HCT116 (cell line): ENCODE measurements at regions not wholly inside any gene's neighbourhood (a gene's known extent, or its start where the extent isn't known, plus 50 kb on each side); places are given as distances from the start of the nearest gene placed in this dataset.

ENCODE experiments used
- ATAC-seq: fragments of 200-7000 bp; cut with Tn5 transposase; 2 replicates; pipeline ENCODE4 v1.9.1; 2020; ENCODE audit warnings: mild to moderate bottlenecking, moderate library complexity
- BruUV-seq: library from RNA; stranded (reverse); fragments of 400-500 nt; replicated peaks from 2 replicates; lab custom pipeline; 2021; lab: Mats Ljungman, UMichigan
- CTCF ChIA-PET: fragments of 300-600 bp; sonication (Branson Sonifier 250); formaldehyde crosslinking; loops from one replicate; lab custom pipeline; 2021; ENCODE audit warnings: antibody characterized with exemption; lab: Charles Lee
- POLR2A ChIA-PET: fragments of 300-600, 350-600 bp; sonication (Branson Sonifier 250); formaldehyde crosslinking; loops from one replicate; lab custom pipeline; 2021; ENCODE audit warnings: antibody characterized with exemption; lab: Charles Lee
- RAD21 ChIA-PET, 2 experiments: fragments of 300-600 bp; sonication (Branson Sonifier 250); formaldehyde crosslinking; loops; one replicate each; lab custom pipeline; 2023; ENCODE audit warnings: low total read pairs in 2 of 2; ENCODE audit not compliant: uncharacterized antibody in 2 of 2, unreplicated experiment in 2 of 2, low non-redundant PET in 1 of 2; lab: Charles Lee
- DNase-seq: peaks from one replicate; pipeline ENCODE4 v3.0.0-alpha.2; 2010; ENCODE audit warnings: low read depth, low spot score
- H2AFZ ChIP-seq: fragments of 200-600 bp; shearing (Covaris generic), sonication (generic); 2 replicates; pipeline ENCODE4 v1.6.1; 2017; ENCODE audit warnings: low read depth, mixed run types, mixed read lengths, antibody characterized with exemption, low read length; ENCODE audit not compliant: poor library complexity, severe bottlenecking
- H3K27ac ChIP-seq: 2 replicates; pipeline ENCODE4 v1.5.1; 2012; ENCODE audit warnings: low read depth, low read length
- H3K27me3 ChIP-seq: fragments of 200-600 bp; sonication (generic); 2 replicates; pipeline ENCODE4 v1.6.1; 2016; ENCODE audit warnings: mixed run types, low read length, mixed read lengths; ENCODE audit not compliant: insufficient read depth
- H3K36me3 ChIP-seq, 2 experiments: fragments of 200-500 bp in 1 of 2; fragments of 200-600 bp in 1 of 2; sonication (Bioruptor generic) in 1 of 2; sonication (generic) in 1 of 2; 2 replicates each; pipeline versions ENCODE4 v1.5.1 to v1.6.1; 2014 to 2016; ENCODE audit warnings: low read length in 2 of 2, inconsistent platforms in 1 of 2, mixed read lengths in 1 of 2, mixed run types in 1 of 2; ENCODE audit not compliant: insufficient read depth in 2 of 2, control insufficient read depth in 1 of 2
- H3K4me1 ChIP-seq, 2 experiments: fragments of 200-600 bp in 1 of 2; sonication (generic) in 1 of 2; 2 replicates each; pipeline versions ENCODE4 v1.5.1 to v1.6.1; 2012 to 2017; ENCODE audit warnings: low read length in 2 of 2, inconsistent platforms in 1 of 2, mild to moderate bottlenecking in 1 of 2, mixed read lengths in 1 of 2, mixed run types in 1 of 2, moderate library complexity in 1 of 2; ENCODE audit not compliant: insufficient read depth in 2 of 2, control insufficient read depth in 1 of 2
- H3K4me2 ChIP-seq: fragments of 200-600 bp; sonication (generic); 2 replicates; pipeline ENCODE4 v1.6.1; 2017; ENCODE audit warnings: mixed run types, low read length, mixed read lengths
- H3K4me3 ChIP-seq, 2 experiments: fragments of 200-600 bp in 1 of 2; sonication (generic) in 1 of 2; replicated peaks in 1 of 2; 2 replicates each; pipeline ENCODE4 v1.5.1; 2011 to 2016; ENCODE audit warnings: low read length in 2 of 2, control low read depth in 1 of 2, low read depth in 1 of 2, mild to moderate bottlenecking in 1 of 2, mixed read lengths in 1 of 2, mixed run types in 1 of 2
- H3K79me2 ChIP-seq: fragments of 200-600 bp; sonication (generic); 2 replicates; pipeline ENCODE4 v1.6.1; 2017; ENCODE audit warnings: mild to moderate bottlenecking, mixed run types, low read length, moderate library complexity, mixed read lengths; ENCODE audit not compliant: insufficient read depth
- H3K9ac ChIP-seq: fragments of 200-600 bp; sonication (generic); 2 replicates; pipeline ENCODE4 v1.6.1; 2016; ENCODE audit warnings: low read length, mixed read lengths
- H3K9me2 ChIP-seq: fragments of 200-600 bp; sonication (generic), shearing (Covaris generic); 2 replicates; pipeline ENCODE4 v1.6.1; 2017; ENCODE audit warnings: mixed run types, mild to moderate bottlenecking, moderate library complexity; ENCODE audit not compliant: insufficient read depth
- H3K9me3 ChIP-seq, 2 experiments: fragments of 200-500 bp in 1 of 2; fragments of 200-600 bp in 1 of 2; sonication (Bioruptor generic) in 1 of 2; sonication (generic) in 1 of 2; 2 replicates each; pipeline ENCODE4 v1.6.1; 2014 to 2017; ENCODE audit warnings: low read length in 2 of 2, mixed read lengths in 2 of 2, inconsistent platforms in 1 of 2, low read depth in 1 of 2, mild to moderate bottlenecking in 1 of 2, mixed run types in 1 of 2, moderate library complexity in 1 of 2; ENCODE audit not compliant: control insufficient read depth in 1 of 2, insufficient read depth in 1 of 2
- H4K20me1 ChIP-seq: fragments of 200-600 bp; sonication (generic), shearing (Covaris generic); 2 replicates; pipeline ENCODE4 v1.6.1; 2017; ENCODE audit warnings: mixed run types, mild to moderate bottlenecking, moderate library complexity; ENCODE audit not compliant: insufficient read depth
- CBX3 ChIP-seq: IDR thresholded peaks from 2 replicates; pipeline ENCODE4 v1.6.1; 2012; ENCODE audit warnings: low read depth
- CTCF ChIP-seq, 3 experiments: fragments of 200-600 bp in 1 of 3; sonication (generic) in 1 of 3; IDR thresholded peaks in 2 of 3; conservative IDR thresholded peaks in 1 of 3; 2 replicates each; pipeline ENCODE4 v1.5.1; 2012 to 2017; ENCODE audit warnings: low read depth in 2 of 3, low read length in 2 of 3, antibody characterized with exemption in 1 of 3, borderline replicate concordance in 1 of 3, control low read depth in 1 of 3, mild to moderate bottlenecking in 1 of 3, mixed read lengths in 1 of 3, mixed run types in 1 of 3, moderate library complexity in 1 of 3; ENCODE audit not compliant: insufficient read depth in 1 of 3
- EGR1 ChIP-seq: IDR thresholded peaks from 2 replicates; pipeline ENCODE4 v1.6.1; 2012; ENCODE audit warnings: low read depth
- ELF1 ChIP-seq: IDR thresholded peaks from 2 replicates; pipeline ENCODE4 v1.6.1; 2012; ENCODE audit warnings: low read depth, borderline replicate concordance
- EZH2 ChIP-seq: fragments of 200-600 bp; sonication (generic); IDR thresholded peaks from 2 replicates; pipeline ENCODE4 v1.6.1; 2017; ENCODE audit warnings: antibody characterized with exemption, mixed run types
- EZH2phosphoT487 ChIP-seq: fragments of 200-600 bp; IDR thresholded peaks from 2 replicates; pipeline ENCODE4 v1.6.1; 2018; ENCODE audit warnings: antibody characterized with exemption, borderline replicate concordance
- FOSL1 ChIP-seq: IDR thresholded peaks from 2 replicates; pipeline ENCODE4 v1.6.1; 2012; ENCODE audit warnings: low read depth
- JUND ChIP-seq: IDR thresholded peaks from 2 replicates; pipeline ENCODE4 v1.6.1; 2012
- POLR2A ChIP-seq: IDR thresholded peaks from 2 replicates; pipeline ENCODE4 v1.7.0; 2011; ENCODE audit warnings: borderline replicate concordance; ENCODE audit not compliant: insufficient read depth, insufficient read length; ENCODE audit errors: extremely low read depth
- RAD21 ChIP-seq: IDR thresholded peaks from 2 replicates; pipeline ENCODE4 v1.6.1; 2012; ENCODE audit warnings: low read depth, mild to moderate bottlenecking
- SIN3A ChIP-seq: IDR thresholded peaks from 2 replicates; pipeline ENCODE4 v1.6.1; 2012; ENCODE audit warnings: low read depth
- SP1 ChIP-seq: IDR thresholded peaks from 2 replicates; pipeline ENCODE4 v1.6.1; 2012; ENCODE audit warnings: low read depth
- SRF ChIP-seq: IDR thresholded peaks from 2 replicates; pipeline ENCODE4 v1.6.1; 2012; ENCODE audit warnings: low read depth
- TCF7L2 ChIP-seq: IDR thresholded peaks from 2 replicates; pipeline ENCODE4 v1.7.0; 2011; ENCODE audit warnings: borderline replicate concordance, inconsistent platforms; ENCODE audit not compliant: insufficient read depth, insufficient read length; ENCODE audit errors: extremely low read depth
- ZFX ChIP-seq: fragments of 450-650 bp; IDR thresholded peaks from 2 replicates; pipeline ENCODE4 v1.6.1; 2017
- ZNF274 ChIP-seq: fragments of 200-500 bp; sonication (Bioruptor generic); IDR thresholded peaks from 2 replicates; pipeline ENCODE4 v1.6.1; 2014; ENCODE audit warnings: mild to moderate bottlenecking, low read depth, low read length, inconsistent platforms
- intact Hi-C: fragments of 100-400 bp; cut with micrococcal nuclease; formaldehyde crosslinking; loops from 2 replicates; pipeline ENCODE4 v1.10.0; 2022
- TF ChIP-seq, protein P1 (sequence below): IDR thresholded peaks from 2 replicates; pipeline ENCODE4 v1.6.1; 2011; ENCODE audit warnings: mild to moderate bottlenecking, low read length, moderate library complexity; ENCODE audit not compliant: insufficient replicate concordance; ENCODE audit errors: extremely low read depth
- TF ChIP-seq, protein P2 (sequence below): IDR thresholded peaks from 2 replicates; pipeline ENCODE4 v1.6.1; 2012
- TF ChIP-seq, protein P3 (sequence below): IDR thresholded peaks from 2 replicates; pipeline ENCODE4 v1.6.1; 2012

DNA sequence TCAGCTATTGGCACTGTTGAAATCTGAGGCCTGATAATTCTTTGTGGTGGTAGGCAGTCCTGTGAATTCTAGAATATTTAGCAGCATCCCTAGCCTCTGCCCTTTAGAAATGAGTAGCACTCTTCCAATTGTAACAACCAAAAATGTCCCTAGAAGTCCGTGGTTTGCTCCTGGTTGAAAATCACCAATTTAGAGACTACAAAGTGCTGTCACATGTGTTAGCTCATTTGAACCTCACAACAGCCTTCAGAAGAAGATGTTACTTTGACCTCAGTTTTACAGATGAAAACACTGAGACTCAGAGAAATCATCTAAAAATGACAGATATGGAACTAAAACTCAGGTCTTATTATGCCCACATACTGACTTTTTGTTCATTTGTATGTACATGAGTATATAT lies 103.2 kb downstream of the TANC2 start (continued):
- TF ChIP-seq, protein P1, sequence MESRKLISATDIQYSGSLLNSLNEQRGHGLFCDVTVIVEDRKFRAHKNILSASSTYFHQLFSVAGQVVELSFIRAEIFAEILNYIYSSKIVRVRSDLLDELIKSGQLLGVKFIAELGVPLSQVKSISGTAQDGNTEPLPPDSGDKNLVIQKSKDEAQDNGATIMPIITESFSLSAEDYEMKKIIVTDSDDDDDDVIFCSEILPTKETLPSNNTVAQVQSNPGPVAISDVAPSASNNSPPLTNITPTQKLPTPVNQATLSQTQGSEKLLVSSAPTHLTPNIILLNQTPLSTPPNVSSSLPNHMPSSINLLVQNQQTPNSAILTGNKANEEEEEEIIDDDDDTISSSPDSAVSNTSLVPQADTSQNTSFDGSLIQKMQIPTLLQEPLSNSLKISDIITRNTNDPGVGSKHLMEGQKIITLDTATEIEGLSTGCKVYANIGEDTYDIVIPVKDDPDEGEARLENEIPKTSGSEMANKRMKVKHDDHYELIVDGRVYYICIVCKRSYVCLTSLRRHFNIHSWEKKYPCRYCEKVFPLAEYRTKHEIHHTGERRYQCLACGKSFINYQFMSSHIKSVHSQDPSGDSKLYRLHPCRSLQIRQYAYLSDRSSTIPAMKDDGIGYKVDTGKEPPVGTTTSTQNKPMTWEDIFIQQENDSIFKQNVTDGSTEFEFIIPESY, result no peak
- TF ChIP-seq SP1 (no peak), POLR2A (no peak), EZH2phosphoT487 (no peak), JUND (no peak)

GRCh38 chr17:63070031-63070430 lies 104.0 kb downstream of the TANC2 start:
- Histone ChIP-seq H4K20me1 (no peaks in the 10 kb centered on the region), H3K27ac (no peak overlapping the region), H3K4me1 (no peaks in the 10 kb centered on the region), H3K9me3 (no peaks in the 10 kb centered on the region), H3K4me3 (no peak overlapping the region), H3K9ac (no peak overlapping the region), H3K27me3 (no peaks in the 10 kb centered on the region), H3K9me2 (no peaks in the 10 kb centered on the region; the same call in 1 of the 2 replicates), H3K4me2 (no peak overlapping the region), H3K36me3 (no peaks in the 10 kb centered on the region), H3K79me2 (no peaks in the 10 kb centered on the region), H2AFZ (no peak overlapping the region)
- no peak for DNase-seq
- ATAC-seq, result no peak
- POLR2A ChIA-PET, result no interaction called here
- CTCF ChIA-PET, result no interaction called here
- no peak for TF ChIP-seq JUND
- no peak for TF ChIP-seq TCF7L2
- TF ChIP-seq, protein P2, sequence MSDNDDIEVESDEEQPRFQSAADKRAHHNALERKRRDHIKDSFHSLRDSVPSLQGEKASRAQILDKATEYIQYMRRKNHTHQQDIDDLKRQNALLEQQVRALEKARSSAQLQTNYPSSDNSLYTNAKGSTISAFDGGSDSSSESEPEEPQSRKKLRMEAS, result no peak
- TF ChIP-seq, protein P3, sequence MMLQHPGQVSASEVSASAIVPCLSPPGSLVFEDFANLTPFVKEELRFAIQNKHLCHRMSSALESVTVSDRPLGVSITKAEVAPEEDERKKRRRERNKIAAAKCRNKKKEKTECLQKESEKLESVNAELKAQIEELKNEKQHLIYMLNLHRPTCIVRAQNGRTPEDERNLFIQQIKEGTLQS, result no peak
- no peak for TF ChIP-seq SRF
- TF ChIP-seq CTCF (IDR thresholded peaks at IDR 0.05 in 2 of 3, conservative IDR thresholded peaks at IDR 0.05 in 1 of 3; ENCODE audit: borderline replicate concordance in 1 of 3, insufficient read depth in 1 of 3, low read depth in 2 of 3, low read length in 2 of 3), result no peak
- TF ChIP-seq RAD21, result no peak
- TF ChIP-seq CBX3, result no peak
- no peak for TF ChIP-seq SP1
- no peak for TF ChIP-seq EGR1
- TF ChIP-seq ZNF274, result no peak
- no peak for TF ChIP-seq SIN3A
- no peak for TF ChIP-seq EZH2
- TF ChIP-seq ELF1, result no peak
- no peak for TF ChIP-seq FOSL1
- no peak for TF ChIP-seq ZFX
- no TSS peak for BruUV-seq
- RAD21 ChIA-PET, result no interaction called here
- intact Hi-C loops, result no loop called here
